Liver (tissue), 8 donors: ENCODE measurements at regions not wholly inside any gene's neighbourhood (a gene's known extent, or its start where the extent isn't known, plus 50 kb on each side); places are given as distances from the start of the nearest gene placed in this dataset.

ENCODE experiments used
- DNase-seq: peaks from one replicate; pipeline ENCODE4 v3.0.0-alpha.2; 2017; ENCODE audit warnings: low spot score
- H3K27ac ChIP-seq, 2 donors: one replicate each; pipeline ENCODE4 v1.7.0; 2013; ENCODE audit warnings: inconsistent platforms in 2 of 2, low read length in 2 of 2, control low read depth in 1 of 2, low read depth in 1 of 2, mild to moderate bottlenecking in 1 of 2
- H3K27me3 ChIP-seq, 4 donors: one replicate each; pipeline versions ENCODE4 v1.6.1 to v1.7.0; 2013; ENCODE audit warnings: low read length in 3 of 4, inconsistent platforms in 1 of 4, mild to moderate bottlenecking in 1 of 4, moderate library complexity in 1 of 4; ENCODE audit not compliant: control insufficient read depth in 4 of 4, insufficient read depth in 4 of 4
- H3K36me3 ChIP-seq, 4 donors: one replicate each; pipeline versions ENCODE4 v1.6.1 to v1.7.0; 2013; ENCODE audit warnings: low read length in 3 of 4, mild to moderate bottlenecking in 3 of 4, low read depth in 1 of 4, moderate library complexity in 1 of 4; ENCODE audit not compliant: control insufficient read depth in 4 of 4, insufficient read depth in 3 of 4
- H3K4me1 ChIP-seq, 4 donors: one replicate each; pipeline versions ENCODE4 v1.6.1 to v1.7.0; 2013; ENCODE audit warnings: low read length in 3 of 4, mild to moderate bottlenecking in 3 of 4, moderate library complexity in 1 of 4; ENCODE audit not compliant: control insufficient read depth in 4 of 4, insufficient read depth in 4 of 4
- H3K4me3 ChIP-seq, 3 donors: one replicate each; pipeline versions ENCODE4 v1.6.1 to v1.7.0; 2013; ENCODE audit warnings: low read length in 3 of 3, control low read depth in 1 of 3, low read depth in 1 of 3, mild to moderate bottlenecking in 1 of 3
- H3K9ac ChIP-seq, 2 donors: one replicate each; pipeline ENCODE4 v1.7.0; 2013; ENCODE audit warnings: low read length in 2 of 2, mild to moderate bottlenecking in 2 of 2, moderate library complexity in 2 of 2, control low read depth in 1 of 2, low read depth in 1 of 2
- H3K9me3 ChIP-seq, 4 donors: one replicate each; pipeline versions ENCODE4 v1.6.1 to v1.7.0; 2013; ENCODE audit warnings: low read length in 3 of 4; ENCODE audit not compliant: control insufficient read depth in 4 of 4
- EGR1 ChIP-seq, 2 donors: IDR thresholded peaks; 2 replicates each; pipeline ENCODE4 v1.6.1; 2016 to 2018; ENCODE audit warnings: antibody characterized with exemption in 2 of 2, low read depth in 2 of 2
- FOXA2 ChIP-seq: IDR thresholded peaks from 2 replicates; pipeline ENCODE4 v1.6.1; 2016; ENCODE audit warnings: antibody characterized with exemption
- GABPA ChIP-seq, 2 donors: IDR thresholded peaks in 1 of 2; conservative IDR thresholded peaks in 1 of 2; 2 replicates each; pipeline ENCODE4 v1.6.1; 2016; ENCODE audit warnings: antibody characterized with exemption in 2 of 2, mild to moderate bottlenecking in 1 of 2, moderate library complexity in 1 of 2
- HNF4G ChIP-seq: IDR thresholded peaks from 2 replicates; pipeline ENCODE4 v1.6.1; 2016; ENCODE audit warnings: antibody characterized with exemption
- JUND ChIP-seq, 2 donors: IDR thresholded peaks; 2 replicates each; pipeline ENCODE4 v1.6.1; 2016; ENCODE audit warnings: antibody characterized with exemption in 2 of 2
- NR2F2 ChIP-seq: IDR thresholded peaks from 2 replicates; pipeline ENCODE4 v1.6.1; 2016; ENCODE audit warnings: antibody characterized with exemption
- RAD21 ChIP-seq, 2 donors: IDR thresholded peaks; 2 replicates each; pipeline ENCODE4 v1.6.1; 2016; ENCODE audit warnings: antibody characterized with exemption in 2 of 2, mild to moderate bottlenecking in 2 of 2
- RXRA ChIP-seq, 2 donors: IDR thresholded peaks; 2 replicates each; pipeline ENCODE4 v1.6.1; 2017 to 2018; ENCODE audit warnings: antibody characterized with exemption in 2 of 2, mild to moderate bottlenecking in 1 of 2
- TAF1 ChIP-seq: conservative IDR thresholded peaks from 2 replicates; pipeline ENCODE4 v1.6.1; 2016; ENCODE audit warnings: antibody characterized with exemption, mild to moderate bottlenecking
- WGBS: extraction: QIAGEN DNeasy Blood & Tissue Kit; methylation state at CpG from one replicate; pipeline ENCODE4 v1.1.7; 2013; 5-methylcytosine and 5-hydroxymethylcytosine counted together
- TF ChIP-seq, protein P1 (sequence below): IDR thresholded peaks from 2 replicates; pipeline ENCODE4 v1.6.1; 2016; ENCODE audit warnings: antibody characterized with exemption
- TF ChIP-seq, protein P2 (sequence below): IDR thresholded peaks from 2 replicates; pipeline ENCODE4 v1.6.1; 2016; ENCODE audit warnings: antibody characterized with exemption, mild to moderate bottlenecking
- TF ChIP-seq, protein P3 (sequence below): fragments of 150-350 bp; IDR thresholded peaks from 2 replicates; pipeline ENCODE4 v1.5.1; 2017; ENCODE audit warnings: improper control_type of control experiment, low read depth, low read length; ENCODE audit not compliant: missing input control
- TF ChIP-seq, protein P4 (sequence below): IDR thresholded peaks from 2 replicates; pipeline ENCODE4 v1.6.1; 2016; ENCODE audit warnings: antibody characterized with exemption
- TF ChIP-seq, protein P5 (sequence below): IDR thresholded peaks from 2 replicates; pipeline ENCODE4 v1.6.1; 2016; ENCODE audit warnings: antibody characterized with exemption
- donor health status: healthy.
- donor health status: healthy.
- donor health status: healthy.
- donor health status: healthy.
- donor health status: healthy.

DNA sequence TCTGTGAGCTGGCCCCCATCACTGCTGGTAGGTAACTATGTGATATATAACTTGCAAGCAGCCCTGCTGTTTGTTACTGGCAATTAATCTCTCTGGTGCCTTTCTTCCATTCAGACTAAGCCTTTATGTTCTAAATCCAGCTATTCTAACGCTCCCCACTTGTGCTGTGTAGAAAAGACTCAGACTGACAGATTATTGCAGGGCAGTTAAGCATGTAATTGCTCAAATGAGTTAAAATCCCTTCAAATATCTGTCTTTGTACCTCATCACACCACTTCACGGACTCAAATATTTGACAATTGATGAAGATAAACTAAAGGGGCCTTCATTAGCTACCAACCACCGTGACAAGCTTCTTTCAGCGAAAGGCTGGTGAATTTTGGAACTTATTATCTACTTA lies 416.2 kb downstream of the NR2F2 start:
- DNase-seq, result no peak
- no peak overlapping the region for H3K4me3 ChIP-seq
- no peaks in the 10 kb centered on the region for H3K36me3 ChIP-seq
- no peaks in the 10 kb centered on the region for H3K9me3 ChIP-seq
- H3K27me3 ChIP-seq, result peaks cover 0 to 5% (median 0%) of the 10 kb centered on the region in 4 donors
- TF ChIP-seq, protein P1, sequence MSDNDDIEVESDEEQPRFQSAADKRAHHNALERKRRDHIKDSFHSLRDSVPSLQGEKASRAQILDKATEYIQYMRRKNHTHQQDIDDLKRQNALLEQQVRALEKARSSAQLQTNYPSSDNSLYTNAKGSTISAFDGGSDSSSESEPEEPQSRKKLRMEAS, result no peak
- no peak for TF ChIP-seq HNF4G
- no peak for TF ChIP-seq TAF1
- TF ChIP-seq EGR1 (IDR thresholded peaks at IDR 0.05; ENCODE audit: low read depth in 2 of 2), result no peak
- TF ChIP-seq NR2F2, result no peak
- TF ChIP-seq, protein P2, sequence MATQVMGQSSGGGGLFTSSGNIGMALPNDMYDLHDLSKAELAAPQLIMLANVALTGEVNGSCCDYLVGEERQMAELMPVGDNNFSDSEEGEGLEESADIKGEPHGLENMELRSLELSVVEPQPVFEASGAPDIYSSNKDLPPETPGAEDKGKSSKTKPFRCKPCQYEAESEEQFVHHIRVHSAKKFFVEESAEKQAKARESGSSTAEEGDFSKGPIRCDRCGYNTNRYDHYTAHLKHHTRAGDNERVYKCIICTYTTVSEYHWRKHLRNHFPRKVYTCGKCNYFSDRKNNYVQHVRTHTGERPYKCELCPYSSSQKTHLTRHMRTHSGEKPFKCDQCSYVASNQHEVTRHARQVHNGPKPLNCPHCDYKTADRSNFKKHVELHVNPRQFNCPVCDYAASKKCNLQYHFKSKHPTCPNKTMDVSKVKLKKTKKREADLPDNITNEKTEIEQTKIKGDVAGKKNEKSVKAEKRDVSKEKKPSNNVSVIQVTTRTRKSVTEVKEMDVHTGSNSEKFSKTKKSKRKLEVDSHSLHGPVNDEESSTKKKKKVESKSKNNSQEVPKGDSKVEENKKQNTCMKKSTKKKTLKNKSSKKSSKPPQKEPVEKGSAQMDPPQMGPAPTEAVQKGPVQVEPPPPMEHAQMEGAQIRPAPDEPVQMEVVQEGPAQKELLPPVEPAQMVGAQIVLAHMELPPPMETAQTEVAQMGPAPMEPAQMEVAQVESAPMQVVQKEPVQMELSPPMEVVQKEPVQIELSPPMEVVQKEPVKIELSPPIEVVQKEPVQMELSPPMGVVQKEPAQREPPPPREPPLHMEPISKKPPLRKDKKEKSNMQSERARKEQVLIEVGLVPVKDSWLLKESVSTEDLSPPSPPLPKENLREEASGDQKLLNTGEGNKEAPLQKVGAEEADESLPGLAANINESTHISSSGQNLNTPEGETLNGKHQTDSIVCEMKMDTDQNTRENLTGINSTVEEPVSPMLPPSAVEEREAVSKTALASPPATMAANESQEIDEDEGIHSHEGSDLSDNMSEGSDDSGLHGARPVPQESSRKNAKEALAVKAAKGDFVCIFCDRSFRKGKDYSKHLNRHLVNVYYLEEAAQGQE, result no peak
- no peak for TF ChIP-seq FOXA2
- TF ChIP-seq, protein P3, sequence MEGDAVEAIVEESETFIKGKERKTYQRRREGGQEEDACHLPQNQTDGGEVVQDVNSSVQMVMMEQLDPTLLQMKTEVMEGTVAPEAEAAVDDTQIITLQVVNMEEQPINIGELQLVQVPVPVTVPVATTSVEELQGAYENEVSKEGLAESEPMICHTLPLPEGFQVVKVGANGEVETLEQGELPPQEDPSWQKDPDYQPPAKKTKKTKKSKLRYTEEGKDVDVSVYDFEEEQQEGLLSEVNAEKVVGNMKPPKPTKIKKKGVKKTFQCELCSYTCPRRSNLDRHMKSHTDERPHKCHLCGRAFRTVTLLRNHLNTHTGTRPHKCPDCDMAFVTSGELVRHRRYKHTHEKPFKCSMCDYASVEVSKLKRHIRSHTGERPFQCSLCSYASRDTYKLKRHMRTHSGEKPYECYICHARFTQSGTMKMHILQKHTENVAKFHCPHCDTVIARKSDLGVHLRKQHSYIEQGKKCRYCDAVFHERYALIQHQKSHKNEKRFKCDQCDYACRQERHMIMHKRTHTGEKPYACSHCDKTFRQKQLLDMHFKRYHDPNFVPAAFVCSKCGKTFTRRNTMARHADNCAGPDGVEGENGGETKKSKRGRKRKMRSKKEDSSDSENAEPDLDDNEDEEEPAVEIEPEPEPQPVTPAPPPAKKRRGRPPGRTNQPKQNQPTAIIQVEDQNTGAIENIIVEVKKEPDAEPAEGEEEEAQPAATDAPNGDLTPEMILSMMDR, result no peak
- TF ChIP-seq, protein P4, sequence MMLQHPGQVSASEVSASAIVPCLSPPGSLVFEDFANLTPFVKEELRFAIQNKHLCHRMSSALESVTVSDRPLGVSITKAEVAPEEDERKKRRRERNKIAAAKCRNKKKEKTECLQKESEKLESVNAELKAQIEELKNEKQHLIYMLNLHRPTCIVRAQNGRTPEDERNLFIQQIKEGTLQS, result no peak
- TF ChIP-seq JUND (IDR thresholded peaks at IDR 0.05), result no peak
- TF ChIP-seq, protein P5, sequence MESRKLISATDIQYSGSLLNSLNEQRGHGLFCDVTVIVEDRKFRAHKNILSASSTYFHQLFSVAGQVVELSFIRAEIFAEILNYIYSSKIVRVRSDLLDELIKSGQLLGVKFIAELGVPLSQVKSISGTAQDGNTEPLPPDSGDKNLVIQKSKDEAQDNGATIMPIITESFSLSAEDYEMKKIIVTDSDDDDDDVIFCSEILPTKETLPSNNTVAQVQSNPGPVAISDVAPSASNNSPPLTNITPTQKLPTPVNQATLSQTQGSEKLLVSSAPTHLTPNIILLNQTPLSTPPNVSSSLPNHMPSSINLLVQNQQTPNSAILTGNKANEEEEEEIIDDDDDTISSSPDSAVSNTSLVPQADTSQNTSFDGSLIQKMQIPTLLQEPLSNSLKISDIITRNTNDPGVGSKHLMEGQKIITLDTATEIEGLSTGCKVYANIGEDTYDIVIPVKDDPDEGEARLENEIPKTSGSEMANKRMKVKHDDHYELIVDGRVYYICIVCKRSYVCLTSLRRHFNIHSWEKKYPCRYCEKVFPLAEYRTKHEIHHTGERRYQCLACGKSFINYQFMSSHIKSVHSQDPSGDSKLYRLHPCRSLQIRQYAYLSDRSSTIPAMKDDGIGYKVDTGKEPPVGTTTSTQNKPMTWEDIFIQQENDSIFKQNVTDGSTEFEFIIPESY, result no peak
- no peak for TF ChIP-seq GABPA (IDR thresholded peaks at IDR 0.05 in 1 of 2, conservative IDR thresholded peaks at IDR 0.05 in 1 of 2)
- no peak for TF ChIP-seq RXRA (IDR thresholded peaks at IDR 0.05)
- no peaks in the 10 kb centered on the region for H3K4me1 ChIP-seq
- no peak overlapping the region for H3K9ac ChIP-seq
- no peak overlapping the region for H3K27ac ChIP-seq
- WGBS, result 54% methylated on average over 4 of the region's 4 CpGs

DNA sequence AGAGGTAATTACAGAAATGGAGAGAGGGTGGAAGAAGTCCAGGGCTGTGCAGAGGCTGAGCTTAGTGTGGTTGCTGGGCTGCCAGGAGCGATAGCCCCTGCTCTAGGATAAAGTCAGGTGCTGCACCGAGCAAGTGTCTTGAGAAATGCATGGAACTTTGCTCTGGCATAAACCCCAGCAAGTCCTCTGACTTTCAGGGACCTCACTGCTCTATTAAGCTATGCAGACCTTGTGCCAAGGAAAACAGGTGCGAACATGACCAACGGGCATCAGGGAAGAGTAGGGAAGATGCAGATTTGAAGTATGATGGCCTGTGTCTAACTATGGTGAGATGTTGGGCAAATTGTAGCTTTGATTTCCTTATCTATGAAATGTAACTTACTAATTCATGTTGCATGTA lies 416.8 kb downstream of the NR2F2 start:
- DNase-seq, result no peak
- no peak overlapping the region for H3K27ac ChIP-seq
- H3K9me3 ChIP-seq, result no peaks in the 10 kb centered on the region
- peaks cover 0 to 5% (median 0%) of the 10 kb centered on the region in 4 donors for H3K27me3 ChIP-seq
- no peak overlapping the region for H3K9ac ChIP-seq
- H3K36me3 ChIP-seq, result no peaks in the 10 kb centered on the region
- TF ChIP-seq GABPA (IDR thresholded peaks at IDR 0.05 in 1 of 2, conservative IDR thresholded peaks at IDR 0.05 in 1 of 2) (no peak), NR2F2 (no peak), RAD21 (IDR thresholded peaks at IDR 0.05) (no peak)
- TF ChIP-seq, protein P3, result no peak
- TF ChIP-seq, protein P4, result no peak
- TF ChIP-seq, protein P5, result no peak
- no peaks in the 10 kb centered on the region for H3K4me1 ChIP-seq
- no peak overlapping the region for H3K4me3 ChIP-seq
- 78% methylated on average over 4 of the region's 4 CpGs for WGBS
